HepG2 (cell line): ENCODE measurements at regions not wholly inside any gene's neighbourhood (a gene's known extent, or its start where the extent isn't known, plus 50 kb on each side); places are given as distances from the start of the nearest gene placed in this dataset.

Experiments used
- ATAC-seq: fragments of 200-7000 bp; cut with Tn5 transposase; 3 replicates; pipeline ENCODE4 v1.9.1; 2020; ENCODE audit warnings: mild to moderate bottlenecking, moderate library complexity
- BruUV-seq: library from RNA; stranded (reverse); fragments of 400-500 nt; replicated peaks from 2 replicates; lab custom pipeline; 2021; lab: Mats Ljungman, UMichigan
- CTCF ChIA-PET: fragments of 300-600 bp; formaldehyde crosslinking; extraction: SDS; loops from one replicate; lab custom pipeline; 2021; ENCODE audit warnings: low total read pairs, inconsistent platforms, low intra/inter-chr PET ratio; lab: Yijun Ruan, JAX
- POLR2A ChIA-PET: fragments of 350-600 bp; sonication (Branson Sonifier 250); formaldehyde crosslinking; loops from one replicate; lab custom pipeline; 2020; ENCODE audit warnings: antibody characterized with exemption, inconsistent platforms; lab: Yijun Ruan, JAX
- DNase-seq: peaks from one replicate; pipeline ENCODE4 v3.0.0-alpha.2; 2015; ENCODE audit warnings: low spot score
- FAIRE-seq: peaks from 3 replicates; lab custom pipeline; 2011; peaks lifted over from hg19 to GRCh38; lab: Jason Lieb, UNC
- H2AFZ ChIP-seq: one replicate; pipeline ENCODE4 v1.6.1; 2011; ENCODE audit warnings: low read length, inconsistent platforms
- H3K27ac ChIP-seq: fragments of 300-600 bp; 3 replicates; pipeline ENCODE4 v1.8.0; 2011; ENCODE audit warnings: mixed run types, mild to moderate bottlenecking, mixed read lengths, low read length, inconsistent platforms; ENCODE audit not compliant: insufficient read depth; ENCODE audit errors: extremely low read length
- H3K27me3 ChIP-seq, 2 experiments: fragments of 200-600 bp in 1 of 2; 2 replicates in 1 of 2; 3 replicates in 1 of 2; pipeline versions ENCODE4 v1.6.0 to v1.8.0; 2011; ENCODE audit warnings: low read length in 2 of 2, mild to moderate bottlenecking in 2 of 2, moderate library complexity in 2 of 2, inconsistent platforms in 1 of 2; ENCODE audit not compliant: insufficient read depth in 2 of 2, control insufficient read depth in 1 of 2
- H3K36me3 ChIP-seq, 2 experiments: fragments of 200-600 bp in 1 of 2; replicated peaks in 1 of 2; 2 replicates in 1 of 2; 3 replicates in 1 of 2; pipeline versions ENCODE4 v1.5.1 to v1.8.0; 2011; ENCODE audit warnings: low read length in 2 of 2, inconsistent platforms in 1 of 2; ENCODE audit not compliant: insufficient read depth in 2 of 2, control insufficient read depth in 1 of 2
- H3K4me1 ChIP-seq: 2 replicates; pipeline ENCODE4 v1.5.1; 2012; ENCODE audit warnings: low read length, inconsistent platforms; ENCODE audit not compliant: insufficient read depth
- H3K4me2 ChIP-seq: 2 replicates; pipeline ENCODE4 v1.6.0; 2011; ENCODE audit warnings: low read depth, low read length, inconsistent platforms
- H3K4me3 ChIP-seq, 3 experiments: fragments of 200-600 bp in 1 of 3; sonication (generic), shearing (Covaris generic) in 1 of 3; replicated peaks in 1 of 3; 2 replicates each; pipeline ENCODE4 v1.5.1; 2011 to 2016; ENCODE audit warnings: low read length in 3 of 3, inconsistent platforms in 2 of 3, low read depth in 2 of 3, mild to moderate bottlenecking in 2 of 3, control low read depth in 1 of 3, mixed read lengths in 1 of 3; ENCODE audit not compliant: insufficient read depth in 1 of 3
- H3K79me2 ChIP-seq: one replicate; pipeline ENCODE4 v1.6.1; 2011; ENCODE audit warnings: low read length, inconsistent platforms; ENCODE audit not compliant: insufficient read depth
- H3K9ac ChIP-seq: 2 replicates; pipeline ENCODE4 v1.6.0; 2011; ENCODE audit warnings: mild to moderate bottlenecking, low read depth, low read length, inconsistent platforms; ENCODE audit not compliant: insufficient read depth
- H3K9me3 ChIP-seq: 2 replicates; pipeline ENCODE4 v1.5.1; 2012; ENCODE audit warnings: mild to moderate bottlenecking, low read length
- H4K20me1 ChIP-seq: 2 replicates; pipeline ENCODE4 v1.6.0; 2011; ENCODE audit warnings: inconsistent platforms, mild to moderate bottlenecking, low read length, moderate library complexity; ENCODE audit not compliant: insufficient read depth
- BRCA1 ChIP-seq: sonication (generic); formaldehyde crosslinking; IDR thresholded peaks from 2 replicates; pipeline ENCODE4 v1.4.0; 2020; ENCODE audit warnings: missing genetic modification reagents
- FOXC1 ChIP-seq: sonication (generic); formaldehyde crosslinking; IDR thresholded peaks from 2 replicates; pipeline ENCODE4 v1.8.0; 2022; ENCODE audit warnings: mild to moderate bottlenecking, missing genetic modification reagents, borderline replicate concordance
- KDM6A ChIP-seq: IDR thresholded peaks from 2 replicates; pipeline ENCODE4 v1.6.1; 2016; ENCODE audit warnings: low read depth
- MAFK ChIP-seq, 2 experiments: IDR thresholded peaks in 1 of 2; conservative IDR thresholded peaks in 1 of 2; 2 replicates each; pipeline ENCODE4 v1.6.1; 2011; ENCODE audit warnings: improper control_type of control experiment in 2 of 2, low read length in 2 of 2
- MTERF4 ChIP-seq: sonication (generic); formaldehyde crosslinking; IDR thresholded peaks from 2 replicates; pipeline ENCODE4 v1.8.0; 2023; ENCODE audit warnings: mild to moderate bottlenecking, missing genetic modification reagents
- TOPORS ChIP-seq: sonication (generic); formaldehyde crosslinking; IDR thresholded peaks from 2 replicates; pipeline ENCODE4 v1.8.0; 2023; ENCODE audit warnings: mild to moderate bottlenecking, missing genetic modification reagents
- YEATS4 ChIP-seq: sonication (generic); formaldehyde crosslinking; IDR thresholded peaks from 2 replicates; pipeline ENCODE4 v1.4.0; 2020; ENCODE audit warnings: missing genetic modification reagents, borderline replicate concordance
- ZKSCAN5 ChIP-seq: sonication (generic); formaldehyde crosslinking; IDR thresholded peaks from 2 replicates; pipeline ENCODE4 v1.5.1; 2020; ENCODE audit warnings: mild to moderate bottlenecking, missing genetic modification reagents
- ZNF230 ChIP-seq: sonication (generic); formaldehyde crosslinking; IDR thresholded peaks from 2 replicates; pipeline ENCODE4 v1.4.0; 2020; ENCODE audit warnings: mild to moderate bottlenecking, missing genetic modification reagents
- ZNF296 ChIP-seq: sonication (generic); formaldehyde crosslinking; conservative IDR thresholded peaks from 2 replicates; pipeline ENCODE4 v1.5.0; 2020; ENCODE audit warnings: mild to moderate bottlenecking, missing genetic modification reagents
- WGBS: methylation state at CpG from one replicate; pipeline ENCODE4 v1.1.6; 2017; ENCODE audit warnings: low lambda C conversion rate; 5-methylcytosine and 5-hydroxymethylcytosine counted together
- in situ Hi-C: cut with HindIII; loops from 2 replicates; pipeline ENCODE4 v1.10.0; 2017; ENCODE audit warnings: low pct_unique_long_range_greater_than_20kb; ENCODE audit not compliant: extremely low pct_ligation_motif_present
- intact Hi-C: fragments of 100-400 bp; cut with micrococcal nuclease; formaldehyde crosslinking; loops from one replicate; pipeline ENCODE4 v1.10.0; 2022; ENCODE audit not compliant: unreplicated experiment
- TF ChIP-seq, protein P1 (sequence below): sonication (generic); formaldehyde crosslinking; IDR thresholded peaks from 2 replicates; pipeline ENCODE4 v1.8.0; 2022; ENCODE audit warnings: missing genetic modification reagents, low read depth, mild to moderate bottlenecking, borderline replicate concordance

DNA sequence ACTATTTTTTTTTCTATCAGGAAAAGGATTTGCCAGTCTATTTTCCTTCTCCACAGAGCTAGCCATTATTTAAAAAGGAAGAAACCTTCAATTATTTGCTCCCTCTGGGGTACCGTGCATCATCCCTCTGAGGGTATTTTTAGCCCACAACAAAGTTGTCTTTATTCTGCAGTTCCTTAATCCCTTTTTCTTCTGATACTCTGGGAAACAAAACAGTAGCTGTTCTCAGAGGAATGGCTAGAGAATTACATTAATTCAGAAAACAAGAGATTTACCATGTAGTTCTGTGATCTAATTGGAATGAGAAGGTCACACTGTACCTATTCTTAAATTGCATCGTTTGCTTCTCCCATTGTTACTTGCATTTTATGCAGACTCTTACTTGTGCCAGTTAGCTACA is 1056.7 kb downstream of the STIM2 start:
- Histone ChIP-seq H3K9ac (no peak overlapping the region), H4K20me1 (no peaks in the 10 kb centered on the region), H3K79me2 (no peaks in the 10 kb centered on the region), H3K4me1 (no peaks in the 10 kb centered on the region), H3K4me2 (no peak overlapping the region), H2AFZ (no peak overlapping the region), H3K4me3 (no peak overlapping the region), H3K9me3 (peaks cover 43% of the 10 kb centered on the region), H3K27ac (no peak overlapping the region), H3K27me3 (no peaks in the 10 kb centered on the region), H3K36me3 (no peaks in the 10 kb centered on the region)
- no peak for TF ChIP-seq ZKSCAN5 (CRISPR knock-in tag)
- TF ChIP-seq FOXC1 = no peak
- no peak for TF ChIP-seq YEATS4 (CRISPR knock-in tag)
- no peak for TF ChIP-seq ZNF230 (CRISPR knock-in tag)
- no peak for TF ChIP-seq MAFK (conservative IDR thresholded peaks at IDR 0.05 in 1 of 2, IDR thresholded peaks at IDR 0.05 in 1 of 2; ENCODE audit: low read length in 2 of 2)
- TF ChIP-seq TOPORS (CRISPR knock-in tag) = no peak
- TF ChIP-seq MTERF4 (CRISPR knock-in tag) = no peak
- TF ChIP-seq BRCA1 (CRISPR knock-in tag) = no peak
- no peak for TF ChIP-seq ZNF296 (CRISPR knock-in tag)
- TF ChIP-seq, protein P1, sequence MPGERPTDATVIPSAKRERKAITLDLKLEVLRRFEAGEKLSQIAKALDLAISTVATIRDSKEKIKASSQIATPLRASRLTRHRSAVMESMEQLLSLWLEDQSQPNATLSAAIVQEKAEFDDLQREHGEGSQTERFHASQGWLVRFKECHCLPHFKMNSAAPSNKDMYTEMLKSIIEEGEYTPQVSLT (CRISPR knock-in tag) = no peak
- TF ChIP-seq KDM6A (CRISPR knock-in tag) = no peak
- POLR2A ChIA-PET = no interaction called here
- intact Hi-C loops (no loop called here), in situ Hi-C loops (no loop called here)
- no peak for FAIRE-seq
- no peak for ATAC-seq
- no TSS peak for BruUV-seq
- CTCF ChIA-PET = no interaction called here
- WGBS = 3% methylated on average over 2 of the region's 2 CpGs
- DNase-seq = no peak
